HCT116 (cell line): ENCODE measurements at regions not wholly inside any gene's neighbourhood (a gene's known extent, or its start where the extent isn't known, plus 50 kb on each side); places are given as distances from the start of the nearest gene placed in this dataset.

ENCODE experiments used
- CTCF ChIP-seq, 3 experiments: fragments of 200-600 bp in 1 of 3; sonication (generic) in 1 of 3; IDR thresholded peaks in 2 of 3; conservative IDR thresholded peaks in 1 of 3; 2 replicates each; pipeline ENCODE4 v1.5.1; 2012 to 2017; ENCODE audit warnings: low read depth in 2 of 3, low read length in 2 of 3, antibody characterized with exemption in 1 of 3, borderline replicate concordance in 1 of 3, control low read depth in 1 of 3, mild to moderate bottlenecking in 1 of 3, mixed read lengths in 1 of 3, mixed run types in 1 of 3, moderate library complexity in 1 of 3; ENCODE audit not compliant: insufficient read depth in 1 of 3
- EGR1 ChIP-seq: IDR thresholded peaks from 2 replicates; pipeline ENCODE4 v1.6.1; 2012; ENCODE audit warnings: low read depth
- EZH2phosphoT487 ChIP-seq: fragments of 200-600 bp; IDR thresholded peaks from 2 replicates; pipeline ENCODE4 v1.6.1; 2018; ENCODE audit warnings: antibody characterized with exemption, borderline replicate concordance
- JUND ChIP-seq: IDR thresholded peaks from 2 replicates; pipeline ENCODE4 v1.6.1; 2012
- MAX ChIP-seq: IDR thresholded peaks from 2 replicates; pipeline ENCODE4 v1.6.1; 2012
- POLR2A ChIP-seq: IDR thresholded peaks from 2 replicates; pipeline ENCODE4 v1.7.0; 2011; ENCODE audit warnings: borderline replicate concordance; ENCODE audit not compliant: insufficient read depth, insufficient read length; ENCODE audit errors: extremely low read depth
- POLR2AphosphoS5 ChIP-seq: IDR thresholded peaks from 2 replicates; pipeline ENCODE4 v1.6.1; 2011; ENCODE audit warnings: mild to moderate bottlenecking, low read depth, low read length, moderate library complexity
- RAD21 ChIP-seq: IDR thresholded peaks from 2 replicates; pipeline ENCODE4 v1.6.1; 2012; ENCODE audit warnings: low read depth, mild to moderate bottlenecking
- REST ChIP-seq: IDR thresholded peaks from 2 replicates; pipeline ENCODE4 v1.6.1; 2012; ENCODE audit warnings: low read depth
- SP1 ChIP-seq: IDR thresholded peaks from 2 replicates; pipeline ENCODE4 v1.6.1; 2012; ENCODE audit warnings: low read depth
- YY1 ChIP-seq: IDR thresholded peaks from 2 replicates; pipeline ENCODE4 v1.6.1; 2011; ENCODE audit warnings: low read length, low read depth, moderate library complexity, mild to moderate bottlenecking; ENCODE audit not compliant: insufficient replicate concordance; ENCODE audit errors: extremely low read depth
- ZNF274 ChIP-seq: fragments of 200-500 bp; sonication (Bioruptor generic); IDR thresholded peaks from 2 replicates; pipeline ENCODE4 v1.6.1; 2014; ENCODE audit warnings: mild to moderate bottlenecking, low read depth, low read length, inconsistent platforms

GRCh38 chr2:88236666-88237065 is 66.5 kb downstream of the THNSL2 start:
- no peak for TF ChIP-seq CTCF (IDR thresholded peaks at IDR 0.05 in 2 of 3, conservative IDR thresholded peaks at IDR 0.05 in 1 of 3; ENCODE audit: borderline replicate concordance in 1 of 3, insufficient read depth in 1 of 3, low read depth in 2 of 3, low read length in 2 of 3)
- TF ChIP-seq REST = no peak
- no peak for TF ChIP-seq RAD21
- no peak for TF ChIP-seq POLR2AphosphoS5
- no peak for TF ChIP-seq EZH2phosphoT487
- no peak for TF ChIP-seq MAX
- TF ChIP-seq YY1 = no peak
- no peak for TF ChIP-seq POLR2A
- TF ChIP-seq EGR1 = no peak
- no peak for TF ChIP-seq SP1
- no peak for TF ChIP-seq JUND
- TF ChIP-seq ZNF274 = no peak
